Eye (tissue), 1 donor: ENCODE measurements at regions not wholly inside any gene's neighbourhood (a gene's known extent, or its start where the extent isn't known, plus 50 kb on each side); places are given as distances from the start of the nearest gene placed in this dataset.

Experiments used
- DNase-seq: peaks from one replicate; pipeline ENCODE4 v3.0.0-alpha.2; 2015

DNA sequence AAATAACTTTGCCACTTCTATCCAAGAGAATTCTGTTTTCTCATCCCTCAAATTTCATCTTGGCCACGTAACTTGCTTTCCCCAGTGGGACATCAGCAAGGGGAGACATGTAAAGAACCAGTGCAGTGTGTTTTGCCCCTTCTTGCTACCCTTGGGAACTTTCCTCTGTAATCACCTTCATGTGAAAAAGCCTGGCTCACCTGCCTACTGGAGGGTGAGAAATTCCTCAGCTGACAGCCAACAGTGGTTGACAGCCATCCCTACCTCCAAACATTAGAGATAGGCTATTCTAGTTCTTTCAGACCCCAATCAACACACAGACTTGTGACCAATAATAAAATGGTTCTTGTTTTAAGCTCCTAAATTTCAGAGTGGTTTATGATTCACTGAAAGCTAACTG lies 333.9 kb upstream of the TBC1D5 start:
- no peak for DNase-seq

DNA sequence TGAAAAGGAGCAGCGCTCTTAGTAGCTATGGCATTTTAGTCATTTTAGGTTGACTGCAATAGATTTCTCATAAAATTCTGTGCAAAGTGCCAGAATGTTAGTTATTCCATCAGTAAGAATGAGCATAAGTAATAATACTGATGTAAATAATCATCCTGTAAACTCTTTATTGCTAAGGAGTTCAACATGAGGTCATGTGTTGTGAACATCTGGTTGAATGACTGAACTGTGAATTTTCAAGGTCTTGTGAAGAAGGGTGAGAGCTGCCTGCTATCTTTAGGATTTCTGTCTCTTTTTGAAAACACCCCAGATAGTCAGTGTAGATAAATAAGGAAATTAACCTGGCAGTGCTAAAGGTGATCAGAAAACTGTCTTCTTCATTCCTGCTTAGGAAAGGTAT lies 333.4 kb upstream of the TBC1D5 start:
- no peak for DNase-seq

DNA sequence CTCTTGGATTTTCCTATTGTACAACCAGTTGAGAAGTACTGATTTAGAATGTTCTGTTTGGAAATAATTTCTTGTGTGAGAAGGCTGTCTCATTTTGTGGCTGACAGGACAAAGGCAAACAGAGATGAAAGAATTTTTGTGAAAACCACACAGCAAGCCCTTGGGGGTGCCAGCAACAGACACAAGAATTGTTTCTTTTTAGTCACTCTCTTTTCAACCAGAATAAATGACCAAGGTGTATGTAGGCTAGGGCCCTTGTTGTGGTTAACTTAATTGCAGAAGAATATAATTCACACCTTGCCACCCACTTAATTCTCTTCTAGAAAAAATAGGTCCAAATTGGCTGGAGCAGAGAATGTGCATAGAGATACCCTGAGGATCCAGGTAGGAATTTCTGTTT lies 329.4 kb upstream of the TBC1D5 start:
- no peak for DNase-seq

DNA sequence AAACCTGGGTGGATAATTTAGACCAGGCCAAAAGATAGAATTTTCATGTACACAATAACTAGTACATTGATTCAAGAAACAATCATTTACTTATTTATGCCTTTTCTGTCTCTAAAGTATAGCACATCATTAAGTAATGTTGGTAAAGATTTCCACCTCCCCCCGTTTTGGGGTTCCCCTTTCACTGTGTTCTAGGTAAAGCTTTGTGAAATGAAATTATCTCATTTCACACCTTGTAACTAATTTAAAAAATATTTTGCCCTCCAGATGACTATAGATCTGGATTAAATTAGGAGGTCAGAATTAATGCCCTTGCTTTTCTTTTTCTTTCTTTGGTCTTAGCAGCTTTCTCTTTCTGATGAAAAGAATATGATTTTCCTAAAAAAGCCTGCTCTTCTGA lies 328.5 kb upstream of the TBC1D5 start:
- DNase-seq: no peak

DNA sequence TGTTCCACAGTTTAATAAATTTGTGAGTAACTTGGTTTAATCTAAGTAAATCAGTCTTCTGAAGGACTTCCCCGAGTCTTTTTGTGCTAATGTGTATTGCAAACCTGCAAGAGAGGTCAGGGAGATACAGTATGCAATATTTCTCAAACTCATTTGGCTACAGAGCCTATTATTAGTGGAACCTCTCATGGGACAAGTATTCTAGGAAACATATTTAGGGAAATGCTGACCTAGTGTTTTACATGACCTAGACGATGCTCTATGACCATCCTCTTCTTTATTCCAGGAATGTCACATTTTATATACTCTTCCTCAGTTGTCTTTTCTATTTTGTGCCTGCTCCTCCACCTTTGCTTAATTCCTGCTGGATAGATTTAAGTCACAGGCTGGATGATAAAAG lies 327.8 kb upstream of the TBC1D5 start:
- no peak for DNase-seq

DNA sequence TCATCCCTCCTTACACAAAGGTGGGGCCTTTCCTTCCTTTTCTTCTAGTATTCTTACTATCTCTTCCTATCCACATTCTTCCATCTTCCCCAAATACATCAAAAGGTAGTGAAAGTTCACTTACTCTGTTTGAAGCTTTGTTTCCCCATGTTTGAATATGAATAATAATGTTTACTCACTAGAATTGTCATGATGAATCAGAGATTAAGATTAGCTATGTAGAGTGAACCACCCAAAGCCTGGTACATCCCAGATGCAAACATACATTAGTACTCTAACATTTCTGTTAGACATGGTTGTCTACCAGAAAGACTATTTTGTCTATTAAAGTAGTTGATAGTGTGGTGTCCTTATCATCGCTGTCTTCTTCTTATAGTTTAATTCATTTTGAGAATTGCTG lies 327.1 kb upstream of the TBC1D5 start:
- DNase-seq: no peak

DNA sequence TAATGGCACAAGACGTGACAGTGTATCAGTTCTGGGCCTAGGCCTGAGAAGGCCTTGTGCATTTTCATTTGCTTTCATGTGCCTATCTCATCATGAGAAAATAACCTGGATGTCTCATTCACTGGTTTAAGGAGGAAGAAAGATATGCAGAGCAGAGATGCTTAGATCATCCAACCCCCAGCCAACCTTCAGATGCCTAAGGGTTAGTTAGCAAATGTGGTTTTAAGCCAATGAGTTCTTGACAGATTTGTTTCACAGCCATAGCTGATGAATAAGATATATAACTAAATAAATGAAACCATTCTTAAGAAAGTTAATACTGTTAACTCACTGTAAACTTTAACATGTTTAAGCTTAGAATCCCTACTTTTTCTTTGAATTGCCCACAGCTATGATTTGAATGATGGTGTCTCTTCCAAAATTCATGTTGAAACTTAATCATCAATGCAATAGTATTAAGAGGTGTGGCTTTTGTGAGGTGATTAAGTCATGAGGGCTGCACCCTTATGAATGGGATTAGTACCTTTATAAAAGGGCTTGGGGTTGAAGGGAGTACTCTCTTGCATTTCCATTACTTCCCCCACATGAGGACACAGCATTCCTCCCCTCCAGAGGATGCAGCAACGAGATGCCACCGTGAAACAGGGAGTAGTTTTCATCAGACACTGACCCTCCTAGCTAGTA lies 324.6 kb upstream of the TBC1D5 start:
- DNase-seq: no peak

DNA sequence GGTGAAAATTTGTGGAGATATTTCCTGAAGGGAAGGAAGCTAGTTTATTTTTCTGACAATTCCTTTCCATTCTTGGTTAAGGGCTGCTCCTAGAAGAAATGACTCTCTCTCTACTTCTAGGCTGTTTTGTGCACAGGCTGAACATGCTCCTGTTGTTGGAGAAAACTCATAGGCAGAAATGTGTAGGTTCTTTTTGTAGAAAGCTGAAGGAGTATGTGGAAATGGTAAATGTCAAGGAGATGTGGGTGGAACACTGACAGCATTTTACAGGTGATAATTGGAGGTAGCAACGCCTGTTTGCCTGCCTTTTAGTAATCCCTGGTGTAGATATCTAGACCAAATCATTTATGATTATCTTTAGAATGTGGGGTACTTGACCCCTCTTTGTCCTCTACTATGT lies 322.2 kb upstream of the TBC1D5 start:
- DNase-seq: no peak

DNA sequence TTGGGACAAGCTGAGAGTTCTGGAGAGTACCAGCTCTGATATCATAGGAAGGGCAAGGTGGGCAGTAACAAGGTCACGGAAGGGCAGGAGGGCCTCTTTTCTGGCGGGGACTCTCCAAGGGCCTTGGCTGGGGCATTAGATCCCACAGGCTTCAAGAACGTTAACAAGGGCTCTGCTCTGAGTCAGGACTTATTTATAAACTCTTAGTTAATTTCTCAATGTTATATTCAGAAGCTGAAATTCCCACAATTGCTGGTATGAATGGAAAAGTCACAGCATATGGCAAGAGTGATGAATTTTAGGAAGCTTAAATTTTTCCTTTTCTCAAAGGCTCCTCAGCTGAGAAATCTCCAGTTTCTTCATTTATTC lies 320.2 kb upstream of the TBC1D5 start:
- DNase-seq: no peak

DNA sequence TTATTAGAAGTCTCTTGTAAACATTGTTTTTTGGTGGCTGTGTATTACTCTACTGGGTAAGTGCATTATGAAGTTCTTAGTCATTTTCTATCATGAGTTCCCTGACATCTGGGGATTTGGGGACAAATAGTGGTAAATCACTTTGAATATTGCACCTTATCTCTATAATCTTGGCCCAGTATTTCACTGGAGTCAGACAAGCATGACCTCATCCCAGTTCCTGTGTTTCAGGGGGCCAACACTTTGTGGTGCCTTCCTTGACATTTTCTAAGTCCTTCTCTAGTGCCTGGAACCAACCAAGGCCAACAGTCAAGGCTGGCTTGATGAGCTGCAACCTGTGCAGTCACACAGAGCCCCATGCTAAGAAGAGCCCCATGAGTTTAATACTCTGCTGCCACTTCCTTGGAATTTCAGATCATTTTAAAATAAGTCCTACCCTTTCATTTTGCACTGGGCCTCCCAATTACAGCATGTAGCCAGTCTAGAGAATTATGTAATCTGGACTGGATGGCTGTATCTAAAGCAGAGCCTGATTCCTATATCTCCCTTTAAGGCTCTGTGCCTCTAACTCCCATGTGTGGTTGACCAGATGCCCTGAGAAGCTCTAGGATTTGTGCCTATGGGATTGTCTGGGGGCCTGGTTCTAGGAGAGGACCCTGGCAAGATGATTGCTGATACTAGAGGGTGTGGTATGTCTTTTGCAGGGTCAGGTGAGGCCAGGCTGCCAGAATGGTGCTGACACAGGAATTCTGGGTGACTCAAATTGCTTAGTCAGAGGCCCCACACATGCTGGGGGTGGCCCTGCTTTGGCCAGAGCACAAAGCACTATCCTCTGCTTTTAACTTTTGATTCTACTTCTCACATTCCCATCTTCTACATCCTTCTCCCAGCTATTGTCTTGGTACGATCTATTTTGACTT lies 319.6 kb upstream of the TBC1D5 start:
- DNase-seq: no peak

DNA sequence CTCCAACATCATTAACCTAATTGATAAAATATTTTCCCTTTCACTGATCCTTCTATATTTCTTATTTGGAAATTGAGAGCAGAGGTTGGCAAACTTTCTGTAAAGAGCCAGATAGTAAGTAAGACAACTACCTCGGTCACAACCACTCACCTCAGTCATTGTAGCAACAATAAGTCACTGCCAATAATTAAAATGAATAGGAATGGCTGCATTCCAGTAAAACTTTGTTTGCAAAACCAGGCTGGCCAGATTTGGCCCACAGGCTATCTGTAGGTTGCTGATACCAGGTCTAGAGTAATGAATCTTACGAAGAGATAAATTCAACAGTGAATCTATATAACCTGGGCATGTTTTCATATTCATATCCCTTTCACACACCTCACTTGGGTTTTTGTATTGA lies 316.2 kb upstream of the TBC1D5 start:
- DNase-seq: no peak

DNA sequence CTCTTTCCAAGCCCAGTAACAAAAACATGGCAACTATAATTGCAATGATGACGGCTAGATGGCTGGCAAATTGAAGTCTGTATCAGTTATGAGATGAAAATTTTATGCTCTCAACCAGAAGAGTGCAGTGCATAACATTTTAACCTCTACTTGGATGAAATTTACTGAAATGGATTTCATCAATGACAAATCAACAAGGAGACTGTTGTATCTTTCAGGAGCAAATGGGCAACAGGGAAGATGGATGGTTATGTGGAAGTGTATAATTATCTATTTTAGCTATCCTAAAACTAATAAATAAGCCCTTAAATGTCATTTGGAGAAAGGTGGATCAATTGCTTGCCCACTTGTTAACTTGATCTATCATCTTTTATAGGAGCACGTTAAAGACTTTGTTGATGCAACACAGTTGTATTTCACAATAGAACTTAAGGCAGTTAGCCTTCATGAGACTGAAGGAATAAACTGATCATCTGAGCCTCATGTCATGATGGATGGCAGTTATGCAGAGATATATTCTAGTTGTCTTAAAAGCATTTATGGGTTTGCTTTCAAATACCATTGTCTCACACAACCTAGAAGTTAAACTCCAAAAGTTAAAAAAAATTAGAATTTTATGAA lies 315.1 kb upstream of the TBC1D5 start:
- no peak for DNase-seq

DNA sequence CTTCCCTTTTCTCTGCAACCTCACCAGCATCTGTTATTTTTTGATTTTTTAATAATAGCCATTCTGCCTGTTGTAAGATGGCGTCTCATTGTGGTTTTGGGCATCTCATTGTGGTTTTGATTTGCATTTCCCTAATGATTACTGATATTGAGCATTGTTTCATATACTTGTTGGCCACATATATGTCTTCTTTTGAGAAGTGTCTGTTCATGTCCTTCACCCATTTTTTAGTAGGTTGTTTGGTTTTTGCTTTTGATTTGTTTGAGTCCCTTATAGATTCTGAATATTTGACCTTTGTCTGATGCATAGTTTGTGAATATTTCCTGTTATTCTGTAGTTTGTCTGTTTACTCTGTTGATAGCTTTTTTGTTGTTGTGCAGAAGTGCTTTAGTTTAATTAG lies 312.2 kb upstream of the TBC1D5 start:
- DNase-seq: no peak

DNA sequence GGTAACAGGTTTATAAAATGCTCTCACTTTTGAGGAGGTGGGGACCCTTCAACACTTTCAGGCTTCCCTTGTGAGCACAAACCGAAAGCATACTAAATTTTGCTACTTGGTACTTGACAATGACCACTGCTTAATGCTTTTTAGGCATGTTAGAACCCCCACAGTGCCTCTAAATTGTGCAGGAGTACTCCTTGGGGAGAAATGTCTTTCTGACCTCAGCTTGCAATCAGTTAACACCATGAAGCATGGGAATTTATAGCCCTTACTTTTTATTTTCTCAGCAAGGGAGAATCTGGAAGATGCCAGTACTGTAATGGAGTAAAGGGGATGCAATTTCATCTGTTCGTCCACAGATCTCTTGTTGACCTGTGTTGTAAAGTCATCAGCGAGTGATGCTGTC lies 308.9 kb upstream of the TBC1D5 start:
- DNase-seq: no peak

DNA sequence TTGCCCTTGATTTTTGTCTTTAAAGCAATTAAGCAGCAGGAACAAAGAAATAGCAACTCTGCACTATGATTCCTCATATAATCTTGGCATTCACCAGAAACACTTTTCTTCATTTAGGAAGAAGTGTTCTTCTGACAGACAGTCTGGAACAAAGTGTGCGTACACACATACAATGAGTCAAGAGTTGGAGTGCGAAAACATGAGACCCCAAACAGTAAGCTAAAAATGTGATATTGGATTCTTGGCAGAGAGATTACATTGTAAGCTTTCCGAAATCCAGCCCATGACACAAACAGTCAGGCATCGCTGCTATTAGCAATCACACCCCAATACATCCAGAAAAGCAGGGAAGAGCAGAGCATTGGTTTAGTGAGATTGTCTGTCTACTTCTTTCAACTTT lies 306.7 kb upstream of the TBC1D5 start:
- no peak for DNase-seq

DNA sequence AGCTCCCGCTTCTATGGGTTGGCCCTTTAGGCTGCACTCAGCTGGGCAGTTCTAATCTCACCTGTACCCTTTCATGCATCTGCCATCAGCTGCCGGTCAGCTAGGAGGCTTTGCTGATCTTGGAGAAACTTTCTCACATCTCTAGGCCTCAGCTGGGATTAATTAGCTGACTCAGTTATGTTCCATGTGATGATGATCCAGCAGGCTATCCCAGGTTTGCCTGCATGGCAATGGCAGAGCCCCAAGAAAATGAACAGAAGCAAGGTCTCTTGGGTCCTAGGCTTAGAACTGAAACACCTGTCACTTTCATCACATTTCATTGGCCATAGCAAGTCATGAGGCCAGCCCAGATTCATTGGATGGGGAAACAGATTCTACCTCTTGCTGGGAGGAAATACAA lies 304.6 kb upstream of the TBC1D5 start:
- DNase-seq: no peak

DNA sequence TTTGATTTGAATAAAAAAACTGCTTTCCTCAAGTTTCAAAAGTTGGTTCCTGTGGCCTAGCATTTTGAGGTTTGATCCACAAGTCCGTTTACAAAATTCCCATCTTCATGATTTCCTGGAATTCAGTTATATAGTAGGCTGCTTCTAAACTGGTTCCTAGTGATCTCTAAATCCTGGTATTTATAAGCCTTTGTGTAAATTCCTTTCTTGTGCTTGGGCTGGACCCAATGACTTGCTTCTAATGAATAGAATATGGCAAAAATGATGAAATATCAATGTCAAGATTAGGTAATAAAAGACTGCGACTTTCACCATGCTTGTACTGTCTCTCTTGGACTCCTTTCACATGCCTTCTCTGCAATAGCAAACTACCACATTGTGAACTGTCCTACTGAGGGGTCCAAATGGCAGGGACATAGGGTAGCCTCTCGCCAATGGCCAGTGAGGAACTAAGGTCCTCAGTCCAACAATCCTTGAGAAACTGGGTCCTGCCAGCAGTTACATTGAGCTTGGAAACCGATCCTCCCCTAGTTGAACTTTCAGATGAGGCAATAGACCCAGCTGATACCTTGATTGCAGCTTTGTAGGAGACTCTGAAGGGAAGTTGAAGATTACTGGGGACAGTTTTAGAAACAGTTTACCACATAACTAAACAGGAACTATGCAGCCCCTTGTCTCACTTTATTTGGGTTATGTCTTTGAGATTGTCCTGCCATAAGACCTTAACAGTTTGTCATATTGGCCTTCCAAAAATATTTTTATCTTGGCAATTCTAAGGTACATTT lies 303.9 kb upstream of the TBC1D5 start:
- no peak for DNase-seq

DNA sequence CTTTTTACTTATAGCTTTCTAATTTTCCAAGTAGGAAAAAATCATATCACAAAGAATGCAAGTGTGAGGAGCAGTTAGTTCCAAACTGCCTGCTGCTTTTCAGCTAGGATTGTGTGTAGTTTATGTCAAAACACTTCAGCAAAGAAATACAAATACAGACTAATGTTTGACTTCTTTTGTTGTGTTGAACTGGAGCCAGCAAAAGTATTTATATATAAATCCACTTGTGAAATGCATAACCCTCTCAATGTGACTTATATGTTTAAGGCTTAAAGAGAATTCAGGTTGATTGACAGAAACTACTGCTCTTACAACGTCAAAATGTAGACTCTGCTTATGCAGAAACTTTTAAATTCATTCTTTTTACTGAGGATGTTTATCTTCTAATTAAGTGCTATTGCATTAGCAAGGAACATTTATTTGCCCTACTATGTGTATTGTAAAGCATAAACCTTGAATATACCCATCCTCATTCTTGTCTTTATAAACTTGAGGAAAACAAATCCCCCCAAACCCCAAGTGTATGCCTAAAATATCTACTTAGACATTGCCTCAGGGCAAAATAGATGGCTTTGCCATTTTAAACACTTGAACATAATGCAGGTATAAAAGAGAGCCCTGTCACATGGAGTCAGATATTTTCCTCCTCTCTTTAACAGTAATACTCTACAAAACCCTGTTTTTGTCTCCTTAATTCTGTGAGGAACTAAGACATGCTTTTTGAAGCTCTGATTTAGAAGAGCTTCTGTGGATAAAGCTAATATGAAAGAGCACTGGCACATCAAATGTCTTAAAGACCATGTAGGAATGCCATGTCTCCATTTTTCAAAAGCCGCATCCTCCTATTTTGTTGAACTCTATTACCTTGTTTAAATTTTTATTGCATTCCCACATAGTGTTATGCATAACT lies 302.8 kb upstream of the TBC1D5 start:
- DNase-seq: peak; percentile 22

DNA sequence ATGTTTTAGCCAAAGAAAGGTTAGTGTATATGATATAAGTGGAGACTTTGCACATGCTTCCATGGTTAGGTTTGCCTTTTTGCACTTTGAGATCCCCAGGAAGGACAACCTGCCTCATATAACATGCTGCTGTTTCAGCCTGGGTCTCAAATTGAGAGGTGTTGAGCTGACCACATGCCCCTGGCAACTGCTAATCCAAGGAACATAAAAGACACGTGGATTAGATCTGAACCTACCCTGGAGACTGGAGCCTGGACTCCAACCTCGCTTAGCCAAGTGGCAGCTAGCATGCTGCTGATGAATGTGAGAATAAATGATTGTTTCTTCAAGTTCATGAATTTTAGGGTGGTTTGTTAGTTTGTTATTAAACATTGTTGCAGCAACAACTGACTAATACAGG lies 301.8 kb upstream of the TBC1D5 start:
- DNase-seq: no peak

DNA sequence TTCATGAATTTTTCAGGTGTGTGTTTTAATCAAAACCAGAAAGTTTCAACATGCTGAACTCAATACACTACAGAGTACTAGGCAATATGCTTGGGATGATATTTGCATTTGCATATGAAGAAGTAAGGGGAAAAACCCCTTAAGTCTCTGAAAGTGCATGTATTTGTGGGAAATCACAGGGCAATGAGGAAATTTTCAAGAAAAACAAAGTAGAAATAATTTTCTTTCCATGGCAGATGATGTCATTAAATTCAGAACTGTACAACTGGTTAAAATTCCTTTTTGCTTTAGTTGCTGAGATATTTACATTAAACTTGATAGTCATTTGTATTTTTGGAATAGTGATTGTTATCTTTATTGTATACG lies 294.0 kb upstream of the TBC1D5 start:
- no peak for DNase-seq

DNA sequence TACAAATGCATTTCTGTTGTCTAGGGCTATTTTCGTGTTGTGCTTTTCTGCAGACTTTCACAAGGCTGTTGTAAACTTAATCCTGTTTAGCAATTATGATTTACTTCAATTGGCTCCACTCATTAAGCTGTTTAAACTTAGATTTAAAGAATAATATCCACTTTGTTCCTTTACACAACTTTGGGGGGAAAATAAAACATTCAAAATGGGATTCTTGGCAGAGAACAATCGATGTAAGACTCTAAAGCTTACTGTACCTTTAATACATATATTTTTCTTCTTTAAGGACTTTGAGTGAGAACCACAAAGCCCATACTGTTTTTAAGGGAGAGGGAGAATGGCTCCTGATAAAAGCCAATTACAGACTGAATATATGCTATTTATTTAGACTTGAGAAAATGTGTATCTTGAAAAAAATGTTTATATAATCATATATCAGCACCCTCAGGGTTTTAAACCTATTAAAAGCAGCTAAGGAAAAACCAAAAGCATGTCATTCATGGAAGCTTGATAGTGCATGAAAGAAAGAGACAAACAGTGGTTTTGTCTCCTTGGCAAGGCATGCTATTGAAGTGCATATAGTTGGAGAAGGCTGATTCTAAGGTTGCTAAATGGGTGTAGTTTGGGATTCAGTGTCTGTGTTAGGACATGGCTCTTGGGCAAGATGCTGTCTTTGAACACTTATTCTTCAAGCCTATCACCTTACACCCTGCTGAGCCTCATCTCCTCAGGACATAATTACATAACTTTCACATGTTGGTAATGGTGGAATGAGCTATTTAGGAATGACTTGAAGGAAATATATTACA lies 293.4 kb upstream of the TBC1D5 start:
- DNase-seq: no peak
